ENCODE measurements at regions not wholly inside any gene's neighbourhood (a gene's known extent, or its start where the extent isn't known, plus 50 kb on each side); places are given as distances from the start of the nearest gene placed in this dataset.

- no peak for DNase-seq
These were observed 67.1 kb upstream of the DUSP22 start for GRCh38 chr6:225121-225721.

- no peak for DNase-seq
These were observed 66.4 kb upstream of the DUSP22 start for GRCh38 chr6:225907-226306.

GRCh38 chr6:226516-227073 is 65.7 kb upstream of the DUSP22 start:
- DNase-seq = no peak

- peak in 18 of 58 donors; percentile 7 to 42 (median 17) for DNase-seq
These were observed 65.1 kb upstream of the DUSP22 start for GRCh38 chr6:227074-227782.

- no peak for DNase-seq
These were observed 64.4 kb upstream of the DUSP22 start for GRCh38 chr6:227812-228338.

GRCh38 chr6:228881-229651 is 63.2 kb upstream of the DUSP22 start:
- DNase-seq = no peak

- DNase-seq = no peak
These were observed 60.5 kb upstream of the DUSP22 start for GRCh38 chr6:231779-232178.

- no peak for DNase-seq
These were observed 59.2 kb upstream of the DUSP22 start for GRCh38 chr6:232982-233640.

GRCh38 chr6:234706-235372 is 57.4 kb upstream of the DUSP22 start:
- DNase-seq = no peak

- DNase-seq = no peak
These were observed 56.4 kb upstream of the DUSP22 start for GRCh38 chr6:235763-236360.

- DNase-seq = no peak
These were observed 55.8 kb upstream of the DUSP22 start for GRCh38 chr6:236519-236918.

- DNase-seq = no peak
These were observed 52.1 kb upstream of the DUSP22 start for GRCh38 chr6:240151-240550.

GRCh38 chr6:241336-241865 is 50.9 kb upstream of the DUSP22 start:
- no peak for DNase-seq
